ENCODE measurements at regions not wholly inside any gene's neighbourhood (a gene's known extent, or its start where the extent isn't known, plus 50 kb on each side); places are given as distances from the start of the nearest gene placed in this dataset.

DNA sequence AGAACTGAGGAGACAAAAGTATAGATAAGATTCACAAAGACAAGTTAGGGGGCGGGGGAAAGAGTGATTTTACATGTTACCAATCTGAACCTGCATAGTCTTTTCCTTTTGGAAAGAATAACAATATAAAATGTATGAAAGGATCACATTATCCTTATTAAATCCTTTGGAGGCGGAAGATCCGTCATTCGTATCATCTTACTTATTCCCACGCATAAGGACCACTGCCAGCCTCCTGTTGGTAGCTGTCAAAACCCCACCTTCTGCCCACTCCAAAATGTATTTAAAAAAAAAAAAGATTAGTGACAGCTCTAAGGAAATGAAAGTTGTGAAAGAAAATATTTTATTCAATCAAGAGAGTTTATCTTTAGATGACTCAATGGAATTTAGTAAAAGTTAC is 821.0 kb upstream of the CELF2 start:
- TF ChIP-seq CTCF (conservative IDR thresholded peaks at IDR 0.05; ENCODE audit: control insufficient read depth, insufficient read depth, low read depth, low read length): no peak

DNA sequence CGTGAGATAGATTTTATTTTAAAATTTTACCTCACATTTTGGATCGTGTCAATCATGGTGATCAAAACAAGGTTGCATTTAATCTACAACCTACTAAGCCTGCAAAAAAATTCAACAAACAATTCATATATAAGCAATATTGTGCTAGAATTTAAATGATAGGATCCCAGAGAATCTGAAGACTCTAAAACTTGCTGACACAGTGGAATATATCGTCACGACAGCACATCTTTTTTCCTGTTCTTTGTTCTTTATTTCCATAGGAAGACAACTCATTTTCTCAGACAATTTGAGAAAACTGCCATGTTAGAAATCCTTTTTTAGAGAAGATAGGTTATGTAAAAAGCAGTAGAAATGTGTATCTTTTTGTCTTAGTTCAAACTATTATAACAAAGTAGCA is 820.2 kb upstream of the CELF2 start:
- no peak for DNase-seq (ENCODE audit: low read depth)
- no peak overlapping the region for H3K4me3 ChIP-seq (ENCODE audit: control insufficient read depth, low read depth, low read length)
- TF ChIP-seq CTCF (conservative IDR thresholded peaks at IDR 0.05; ENCODE audit: control insufficient read depth, insufficient read depth, low read depth, low read length): no peak

More for the DNA sequence above, 821.0 kb upstream of the CELF2 start:
- H3K4me3 ChIP-seq (ENCODE audit: control insufficient read depth, low read depth, low read length): no peak overlapping the region
- DNase-seq (ENCODE audit: low read depth): no peak

- H3K4me3 ChIP-seq (ENCODE audit: control insufficient read depth, low read depth, low read length): no peak overlapping the region
These were observed 819.3 kb upstream of the CELF2 start for GRCh38 chr10:10198363-10198762.

GRCh38 chr10:10204415-10204814 is 813.3 kb upstream of the CELF2 start:
- TF ChIP-seq CTCF (conservative IDR thresholded peaks at IDR 0.05; ENCODE audit: control insufficient read depth, insufficient read depth, low read depth, low read length): no peak
- DNase-seq (ENCODE audit: low read depth): no peak
- H3K4me3 ChIP-seq (ENCODE audit: control insufficient read depth, low read depth, low read length): no peak overlapping the region

More at GRCh38 chr10:10198363-10198762, 819.3 kb upstream of the CELF2 start:
- TF ChIP-seq CTCF (conservative IDR thresholded peaks at IDR 0.05; ENCODE audit: control insufficient read depth, insufficient read depth, low read depth, low read length): no peak
- no peak for DNase-seq (ENCODE audit: low read depth)

- no peak for DNase-seq (ENCODE audit: low read depth)
- no peak for TF ChIP-seq CTCF (conservative IDR thresholded peaks at IDR 0.05; ENCODE audit: control insufficient read depth, insufficient read depth, low read depth, low read length)
- no peak overlapping the region for H3K4me3 ChIP-seq (ENCODE audit: control insufficient read depth, low read depth, low read length)
These were observed 811.8 kb upstream of the CELF2 start for GRCh38 chr10:10205906-10206305.

DNA sequence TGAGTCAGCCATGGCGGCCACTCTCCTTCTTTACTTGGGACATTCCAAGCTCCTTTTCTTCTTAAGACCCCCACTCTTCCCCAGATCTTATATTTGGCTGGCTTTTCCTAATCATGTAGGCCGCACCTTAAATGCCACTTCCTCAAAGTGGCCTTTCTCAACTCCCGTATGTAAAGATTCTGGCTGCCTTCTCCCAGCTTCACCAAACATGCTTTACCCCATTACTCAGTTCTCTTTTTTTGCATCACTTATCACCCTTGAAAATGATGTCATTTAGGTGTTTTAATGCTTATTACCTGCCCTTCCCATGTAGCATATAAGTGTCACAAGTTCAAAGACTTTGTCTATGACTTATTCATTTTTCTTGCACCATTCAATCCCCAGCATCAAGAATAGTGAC is 810.1 kb upstream of the CELF2 start:
- TF ChIP-seq CTCF (conservative IDR thresholded peaks at IDR 0.05; ENCODE audit: control insufficient read depth, insufficient read depth, low read depth, low read length): no peak
- DNase-seq (ENCODE audit: low read depth): no peak

DNA sequence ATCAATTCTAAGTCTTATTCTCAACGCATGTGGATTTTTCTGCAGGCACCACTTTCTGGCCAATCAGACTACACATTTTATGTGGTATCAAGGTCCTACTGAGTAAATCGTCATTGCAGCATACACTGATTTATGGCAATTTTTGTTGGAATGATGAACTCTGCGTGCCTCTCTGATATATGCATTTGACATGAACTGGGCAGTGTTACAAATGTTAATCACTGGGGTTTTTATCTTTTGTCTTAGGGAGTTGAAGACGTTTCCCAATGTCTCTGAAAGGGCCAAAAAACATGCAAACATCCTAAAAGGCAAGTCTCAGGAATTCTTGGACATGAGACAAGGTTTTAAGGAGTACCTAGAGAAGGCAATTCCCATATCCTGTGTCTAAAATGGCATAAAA is 809.5 kb upstream of the CELF2 start:
- DNase-seq (ENCODE audit: low read depth): peak; percentile 3
- H3K4me3 ChIP-seq (ENCODE audit: control insufficient read depth, low read depth, low read length): no peak overlapping the region
- no peak for TF ChIP-seq CTCF (conservative IDR thresholded peaks at IDR 0.05; ENCODE audit: control insufficient read depth, insufficient read depth, low read depth, low read length)

More for the DNA sequence above, 810.1 kb upstream of the CELF2 start:
- H3K4me3 ChIP-seq (ENCODE audit: control insufficient read depth, low read depth, low read length): no peak overlapping the region
